ENCODE measurements at regions not wholly inside any gene's neighbourhood (a gene's known extent, or its start where the extent isn't known, plus 50 kb on each side); places are given as distances from the start of the nearest gene placed in this dataset.

DNA sequence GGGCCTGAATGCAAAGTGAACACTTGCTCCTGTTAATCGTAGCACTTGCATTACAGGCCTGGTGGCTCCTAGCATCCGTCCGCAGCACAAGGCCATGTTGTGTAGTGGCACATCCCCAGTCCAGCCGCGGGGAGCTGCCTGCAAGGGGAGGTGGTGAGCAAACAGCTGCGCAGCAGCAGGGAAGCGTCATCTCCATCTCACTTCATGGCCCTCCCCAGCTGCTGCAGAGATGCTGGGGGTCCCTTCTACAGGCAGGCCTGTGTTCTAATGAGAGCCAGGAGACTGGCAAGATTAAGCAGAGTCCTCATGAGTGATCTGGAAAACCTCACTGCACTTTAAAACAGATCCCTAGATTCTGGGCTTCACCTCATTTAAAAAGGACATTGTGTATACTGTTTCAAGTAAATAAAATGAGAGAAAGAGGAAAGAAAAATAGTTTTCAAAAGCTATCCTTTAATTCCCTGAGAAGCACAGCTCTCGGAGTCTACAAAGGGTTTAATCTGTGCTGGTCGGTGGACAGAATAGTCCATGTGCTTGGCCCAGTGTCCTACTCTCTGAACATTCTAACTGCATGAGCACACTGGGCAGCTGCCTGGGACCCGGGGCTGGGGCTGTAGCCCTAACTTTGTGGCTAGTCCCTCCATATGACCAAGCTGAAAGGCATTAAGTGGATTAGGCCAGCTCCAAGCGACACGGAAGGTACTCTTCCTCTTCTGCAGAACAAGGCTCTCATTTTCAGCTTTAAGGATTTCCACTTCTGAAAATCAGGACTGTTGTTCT is 125.8 kb downstream of the LY86 start:
- no peak for TF ChIP-seq TAF1 (IDR thresholded peaks at IDR 0.05; ENCODE audit: low read depth)
- no peak for TF ChIP-seq YY1 (IDR thresholded peaks at IDR 0.05; ENCODE audit: low read depth)
- no peak for TF ChIP-seq EP300 (IDR thresholded peaks at IDR 0.05; ENCODE audit: borderline replicate concordance)
- TF ChIP-seq EGR1 (IDR thresholded peaks at IDR 0.05): no peak
- no peak for TF ChIP-seq TCF12 (IDR thresholded peaks at IDR 0.05; ENCODE audit: low read depth)
- TF ChIP-seq RAD21 (IDR thresholded peaks at IDR 0.05; ENCODE audit: low read depth): no peak
- no peak for TF ChIP-seq TEAD4 (IDR thresholded peaks at IDR 0.05)
- TF ChIP-seq FOXM1 (IDR thresholded peaks at IDR 0.05; ENCODE audit: borderline replicate concordance, low read depth): no peak
- TF ChIP-seq, protein P1, sequence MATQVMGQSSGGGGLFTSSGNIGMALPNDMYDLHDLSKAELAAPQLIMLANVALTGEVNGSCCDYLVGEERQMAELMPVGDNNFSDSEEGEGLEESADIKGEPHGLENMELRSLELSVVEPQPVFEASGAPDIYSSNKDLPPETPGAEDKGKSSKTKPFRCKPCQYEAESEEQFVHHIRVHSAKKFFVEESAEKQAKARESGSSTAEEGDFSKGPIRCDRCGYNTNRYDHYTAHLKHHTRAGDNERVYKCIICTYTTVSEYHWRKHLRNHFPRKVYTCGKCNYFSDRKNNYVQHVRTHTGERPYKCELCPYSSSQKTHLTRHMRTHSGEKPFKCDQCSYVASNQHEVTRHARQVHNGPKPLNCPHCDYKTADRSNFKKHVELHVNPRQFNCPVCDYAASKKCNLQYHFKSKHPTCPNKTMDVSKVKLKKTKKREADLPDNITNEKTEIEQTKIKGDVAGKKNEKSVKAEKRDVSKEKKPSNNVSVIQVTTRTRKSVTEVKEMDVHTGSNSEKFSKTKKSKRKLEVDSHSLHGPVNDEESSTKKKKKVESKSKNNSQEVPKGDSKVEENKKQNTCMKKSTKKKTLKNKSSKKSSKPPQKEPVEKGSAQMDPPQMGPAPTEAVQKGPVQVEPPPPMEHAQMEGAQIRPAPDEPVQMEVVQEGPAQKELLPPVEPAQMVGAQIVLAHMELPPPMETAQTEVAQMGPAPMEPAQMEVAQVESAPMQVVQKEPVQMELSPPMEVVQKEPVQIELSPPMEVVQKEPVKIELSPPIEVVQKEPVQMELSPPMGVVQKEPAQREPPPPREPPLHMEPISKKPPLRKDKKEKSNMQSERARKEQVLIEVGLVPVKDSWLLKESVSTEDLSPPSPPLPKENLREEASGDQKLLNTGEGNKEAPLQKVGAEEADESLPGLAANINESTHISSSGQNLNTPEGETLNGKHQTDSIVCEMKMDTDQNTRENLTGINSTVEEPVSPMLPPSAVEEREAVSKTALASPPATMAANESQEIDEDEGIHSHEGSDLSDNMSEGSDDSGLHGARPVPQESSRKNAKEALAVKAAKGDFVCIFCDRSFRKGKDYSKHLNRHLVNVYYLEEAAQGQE (IDR thresholded peaks at IDR 0.05; ENCODE audit: low read depth): no peak
- TF ChIP-seq CREB1 (IDR thresholded peaks at IDR 0.05; ENCODE audit: low read depth): no peak
- no peak for TF ChIP-seq NFIC (IDR thresholded peaks at IDR 0.05)
- TF ChIP-seq, protein P2, sequence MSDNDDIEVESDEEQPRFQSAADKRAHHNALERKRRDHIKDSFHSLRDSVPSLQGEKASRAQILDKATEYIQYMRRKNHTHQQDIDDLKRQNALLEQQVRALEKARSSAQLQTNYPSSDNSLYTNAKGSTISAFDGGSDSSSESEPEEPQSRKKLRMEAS (IDR thresholded peaks at IDR 0.05): no peak

Measured in Ishikawa (cell line).